Suprapubic skin (tissue), 4 donors: ENCODE measurements at regions not wholly inside any gene's neighbourhood (a gene's known extent, or its start where the extent isn't known, plus 50 kb on each side); places are given as distances from the start of the nearest gene placed in this dataset.
A peak's percentile ranks its signal among the peaks of the same experiment; 100 is the strongest.

Experiments
- DNase-seq, 2 donors: peaks; one replicate each; pipeline ENCODE4 v3.0.0-alpha.2; 2019; ENCODE audit warnings: low spot score in 2 of 2
- H3K27ac ChIP-seq: fragments of 200-600 bp; sonication (generic); one replicate; pipeline ENCODE4 v1.5.1; 2019
- H3K27me3 ChIP-seq: fragments of 200-600 bp; sonication (generic); one replicate; pipeline ENCODE4 v1.5.1; 2019
- H3K36me3 ChIP-seq: fragments of 200-600 bp; sonication (generic); one replicate; pipeline ENCODE4 v1.5.1; 2019
- H3K4me1 ChIP-seq: fragments of 200-600 bp; sonication (generic); one replicate; pipeline ENCODE4 v1.5.1; 2019
- H3K4me3 ChIP-seq: fragments of 200-600 bp; sonication (generic); one replicate; pipeline ENCODE4 v1.5.1; 2019; ENCODE audit warnings: mild to moderate bottlenecking
- H3K9me3 ChIP-seq: fragments of 200-600 bp; sonication (generic); one replicate; pipeline ENCODE4 v1.5.1; 2019
- CTCF ChIP-seq, 2 donors: fragments of 200-600 bp in 1 of 2; fragments of 450-650 bp in 1 of 2; sonication (generic) in 1 of 2; IDR thresholded peaks; one replicate each; pipeline ENCODE4 v1.5.1; 2016 to 2019; ENCODE audit warnings: antibody characterized with exemption in 2 of 2, mild to moderate bottlenecking in 1 of 2, moderate library complexity in 1 of 2
- EP300 ChIP-seq: sonication (generic); formaldehyde crosslinking; IDR thresholded peaks from one replicate; pipeline ENCODE4 v1.6.1; 2017; ENCODE audit warnings: antibody characterized with exemption
- POLR2A ChIP-seq, 2 donors: fragments of 450-650 bp; IDR thresholded peaks; one replicate each; pipeline ENCODE4 v1.6.1; 2017; ENCODE audit warnings: antibody characterized with exemption in 2 of 2, mild to moderate bottlenecking in 2 of 2, moderate library complexity in 2 of 2
- POLR2AphosphoS5 ChIP-seq, 3 donors: sonication (generic); formaldehyde crosslinking; IDR thresholded peaks; one replicate each; pipeline ENCODE4 v1.6.1; 2017; ENCODE audit warnings: antibody characterized with exemption in 3 of 3
- WGBS: methylation state at CpG from one replicate; pipeline ENCODE4 v1.1.5; 2018; 5-methylcytosine and 5-hydroxymethylcytosine counted together

DNA sequence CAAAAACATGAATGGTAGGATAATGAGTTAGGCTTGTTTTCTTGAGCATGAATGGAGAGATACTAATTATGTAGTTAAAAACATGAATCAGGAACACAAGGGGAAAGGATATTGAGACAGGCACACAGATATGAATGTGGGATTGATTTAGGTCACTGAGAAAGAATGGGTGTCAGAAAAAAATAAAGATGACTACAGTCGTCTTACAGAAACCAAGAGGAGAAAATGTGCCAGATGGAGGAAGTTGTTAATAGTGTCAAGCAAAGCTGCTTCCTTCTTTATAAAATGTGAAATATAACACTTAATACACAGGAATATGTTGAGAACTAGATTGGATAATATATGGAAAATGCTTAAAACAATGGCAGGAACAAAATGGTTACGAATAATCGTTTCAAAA is 173.3 kb upstream of the BET1 start:
- H3K27me3 ChIP-seq, result no peaks in the 10 kb centered on the region
- H3K9me3 ChIP-seq, result no peaks in the 10 kb centered on the region
- 57% methylated on average over 3 of the region's 3 CpGs for WGBS
- H3K4me1 ChIP-seq, result no peaks in the 10 kb centered on the region
- H3K36me3 ChIP-seq, result no peaks in the 10 kb centered on the region
- DNase-seq, result no peak
- TF ChIP-seq POLR2A (IDR thresholded peaks at IDR 0.05) (no peak), CTCF (IDR thresholded peaks at IDR 0.05) (no peak), EP300 (no peak), POLR2AphosphoS5 (IDR thresholded peaks at IDR 0.05) (no peak)
- H3K27ac ChIP-seq, result no peak overlapping the region
- no peak overlapping the region for H3K4me3 ChIP-seq

DNA sequence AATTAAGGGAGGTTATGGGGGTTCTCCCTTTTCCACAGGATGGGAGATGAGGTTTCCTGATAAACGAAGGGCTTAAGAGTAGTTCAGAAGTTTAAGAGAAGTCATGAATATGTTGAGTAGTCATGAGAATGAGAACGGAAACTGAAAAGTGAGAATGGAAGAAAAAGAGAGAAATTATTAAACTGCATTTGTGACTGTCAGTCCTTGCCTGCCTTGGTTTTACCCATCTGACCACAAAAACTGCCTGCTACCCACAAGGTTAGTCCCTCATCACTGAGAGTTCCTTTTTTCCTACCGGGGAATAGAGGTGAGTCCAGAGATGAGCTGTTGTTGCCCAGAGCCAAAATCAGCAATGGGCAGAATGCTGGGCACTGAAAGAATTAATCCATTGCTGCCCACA is 174.1 kb upstream of the BET1 start:
- TF ChIP-seq POLR2AphosphoS5 (IDR thresholded peaks at IDR 0.05) (no peak), CTCF (IDR thresholded peaks at IDR 0.05) (no peak), EP300 (no peak), POLR2A (IDR thresholded peaks at IDR 0.05) (no peak)
- H3K9me3 ChIP-seq, result no peaks in the 10 kb centered on the region
- DNase-seq, result no peak
- no peak overlapping the region for H3K4me3 ChIP-seq
- no peaks in the 10 kb centered on the region for H3K36me3 ChIP-seq
- peaks cover 3% of the 10 kb centered on the region for H3K4me1 ChIP-seq
- H3K27me3 ChIP-seq, result no peaks in the 10 kb centered on the region
- no peak overlapping the region for H3K27ac ChIP-seq
- WGBS, result 82% methylated on average over 3 of the region's 3 CpGs

- Histone ChIP-seq H3K27me3 (no peaks in the 10 kb centered on the region), H3K36me3 (no peaks in the 10 kb centered on the region), H3K9me3 (no peaks in the 10 kb centered on the region), H3K4me1 (peaks cover 5% of the 10 kb centered on the region), H3K27ac (no peak overlapping the region), H3K4me3 (no peak overlapping the region)
- TF ChIP-seq POLR2AphosphoS5 (IDR thresholded peaks at IDR 0.05), result no peak
- TF ChIP-seq EP300, result no peak
- no peak for TF ChIP-seq POLR2A (IDR thresholded peaks at IDR 0.05)
- no peak for TF ChIP-seq CTCF (IDR thresholded peaks at IDR 0.05)
- no peak for DNase-seq
- 80% methylated on average over 1 of the region's 1 CpG for WGBS
These were observed 175.3 kb upstream of the BET1 start for GRCh38 chr7:94179466-94179865.

DNA sequence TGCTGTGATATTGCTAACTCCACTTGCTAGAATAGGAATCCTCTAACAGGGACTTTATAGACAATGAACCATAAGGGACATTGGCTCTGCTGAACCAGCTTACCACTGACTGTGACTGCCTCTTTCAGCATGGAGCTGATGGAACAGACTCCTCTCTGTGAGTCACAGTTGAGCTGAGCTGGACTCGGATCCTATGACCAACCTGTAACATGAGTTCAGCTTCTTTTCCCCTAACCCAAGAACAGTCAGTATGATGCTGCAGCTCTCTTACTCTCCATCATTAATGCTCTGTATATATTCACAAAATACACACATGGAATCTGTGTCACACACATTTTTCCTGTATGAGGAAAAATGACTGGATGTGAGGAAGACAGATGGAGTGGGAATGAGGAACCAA is 177.9 kb upstream of the BET1 start:
- H3K27me3 ChIP-seq, result no peaks in the 10 kb centered on the region
- H3K4me1 ChIP-seq, result peaks cover 5% of the 10 kb centered on the region
- H3K9me3 ChIP-seq, result no peaks in the 10 kb centered on the region
- DNase-seq, result no peak
- WGBS, result 95% methylated on average over 1 of the region's 1 CpG
- no peak overlapping the region for H3K4me3 ChIP-seq
- TF ChIP-seq EP300, result no peak
- TF ChIP-seq CTCF (IDR thresholded peaks at IDR 0.05), result no peak
- TF ChIP-seq POLR2A (IDR thresholded peaks at IDR 0.05), result no peak
- no peak for TF ChIP-seq POLR2AphosphoS5 (IDR thresholded peaks at IDR 0.05)
- no peak overlapping the region for H3K27ac ChIP-seq
- no peaks in the 10 kb centered on the region for H3K36me3 ChIP-seq

DNA sequence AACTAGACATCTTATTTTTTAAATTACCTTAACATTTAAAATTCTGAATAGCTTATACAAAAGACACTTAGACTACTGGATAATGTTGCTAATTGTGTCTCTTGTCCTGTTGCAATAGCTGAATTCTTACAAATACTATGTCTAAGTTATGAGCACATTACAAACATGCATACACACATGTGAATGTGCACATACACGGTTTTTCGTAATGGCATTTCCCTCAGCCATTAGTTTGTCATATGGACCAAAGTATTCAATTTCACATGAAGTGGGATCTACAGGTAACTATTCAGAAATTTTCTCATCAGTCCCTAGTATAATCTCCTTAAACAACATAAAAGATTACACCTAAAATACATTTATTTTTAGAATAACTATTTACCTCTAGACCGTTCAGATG is 178.6 kb upstream of the BET1 start:
- Histone ChIP-seq H3K4me1 (peaks cover 5% of the 10 kb centered on the region), H3K36me3 (no peaks in the 10 kb centered on the region), H3K27me3 (no peaks in the 10 kb centered on the region), H3K9me3 (no peaks in the 10 kb centered on the region), H3K27ac (peak overlapping the region; percentile 43), H3K4me3 (no peak overlapping the region)
- DNase-seq, result no peak
- TF ChIP-seq EP300 (no peak), CTCF (IDR thresholded peaks at IDR 0.05) (no peak), POLR2A (IDR thresholded peaks at IDR 0.05) (no peak), POLR2AphosphoS5 (IDR thresholded peaks at IDR 0.05) (no peak)
- 91% methylated on average over 3 of the region's 3 CpGs for WGBS
